ELR (cell line): ENCODE measurements at regions not wholly inside any gene's neighbourhood (a gene's known extent, or its start where the extent isn't known, plus 50 kb on each side); places are given as distances from the start of the nearest gene placed in this dataset.
A peak's percentile ranks its signal among the peaks of the same experiment; 100 is the strongest.

Source experiments
- DNase-seq: peaks from one replicate; pipeline ENCODE4 v3.0.0-alpha.2; 2015; ENCODE audit warnings: low read depth

DNA sequence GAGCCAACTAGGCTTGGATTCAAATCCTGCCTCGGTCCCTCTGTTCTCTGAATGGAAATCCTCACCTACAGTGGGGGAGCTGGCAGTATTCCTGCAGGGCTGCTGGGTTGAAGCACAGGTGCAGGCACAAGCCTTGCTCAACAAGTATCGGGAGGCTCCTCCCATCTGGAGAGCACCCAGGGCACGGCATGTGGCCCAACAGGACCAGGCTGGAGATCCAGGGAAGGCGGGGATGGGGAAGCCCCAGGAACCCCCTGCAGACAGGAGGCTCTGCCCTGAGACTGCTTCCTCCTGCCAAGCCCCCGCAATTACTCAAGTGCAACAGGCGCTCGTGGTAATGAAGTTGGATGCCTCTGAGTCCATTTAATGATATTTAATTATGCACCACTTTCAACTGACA, 128.0 kb upstream of the VSTM2B start:
- no peak for DNase-seq

DNA sequence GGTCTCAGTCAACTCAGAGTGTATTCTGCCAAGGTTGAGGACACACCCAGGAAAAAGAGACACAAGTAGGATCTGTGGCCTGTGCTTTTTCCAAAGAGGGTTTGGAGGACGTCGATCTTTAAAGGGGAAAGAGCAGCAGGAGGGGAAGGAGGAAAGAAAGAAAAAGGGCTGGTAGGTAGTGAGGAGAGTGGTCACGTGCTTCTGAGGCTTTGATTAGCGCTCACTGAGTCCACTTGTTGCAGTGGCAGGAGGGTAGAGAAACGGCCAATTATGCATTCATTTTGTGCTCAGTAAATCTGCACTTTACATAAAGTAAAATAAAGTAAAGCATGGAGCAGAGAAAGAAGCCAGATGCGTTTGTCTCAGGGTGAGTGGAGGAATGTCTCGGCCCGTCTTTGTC, 126.0 kb upstream of the VSTM2B start:
- no peak for DNase-seq

DNA sequence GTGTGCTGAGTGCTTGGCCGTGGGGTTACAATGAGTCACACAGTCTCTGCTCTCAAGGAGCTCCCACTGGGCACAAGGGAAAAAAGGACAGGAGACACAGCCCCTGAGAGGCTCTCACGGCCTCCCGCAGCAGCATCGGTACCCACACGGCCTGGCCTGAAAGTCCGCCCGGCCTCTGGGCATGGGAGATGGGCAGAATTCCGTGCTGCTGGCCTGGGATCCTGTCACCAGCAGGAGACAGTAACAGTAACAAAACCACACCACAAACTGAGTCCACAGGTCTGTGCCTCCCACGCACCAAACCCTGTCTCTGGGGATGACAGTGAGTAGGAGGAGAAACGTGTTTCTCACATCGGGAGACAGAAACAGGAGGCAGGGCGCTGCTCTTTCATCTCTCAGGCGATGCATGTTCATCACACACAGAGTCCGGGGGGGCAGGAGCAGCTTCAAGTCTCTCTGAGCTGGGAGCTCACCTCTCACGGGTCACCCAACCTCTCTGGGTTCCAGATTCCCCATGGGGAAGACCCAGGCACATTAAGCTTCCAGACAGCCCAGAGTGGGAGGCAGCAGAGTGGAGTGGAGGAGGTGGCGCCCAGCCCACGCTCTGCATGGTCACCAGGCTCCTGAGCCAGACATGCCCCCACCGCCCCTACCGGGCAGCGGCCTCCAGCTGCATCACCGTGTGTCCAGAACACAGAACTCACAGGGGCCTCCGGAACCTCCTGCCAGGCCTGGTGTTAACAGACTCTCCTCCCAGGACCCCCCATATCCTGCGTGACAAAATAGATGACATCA, 124.7 kb upstream of the VSTM2B start:
- no peak for DNase-seq

DNA sequence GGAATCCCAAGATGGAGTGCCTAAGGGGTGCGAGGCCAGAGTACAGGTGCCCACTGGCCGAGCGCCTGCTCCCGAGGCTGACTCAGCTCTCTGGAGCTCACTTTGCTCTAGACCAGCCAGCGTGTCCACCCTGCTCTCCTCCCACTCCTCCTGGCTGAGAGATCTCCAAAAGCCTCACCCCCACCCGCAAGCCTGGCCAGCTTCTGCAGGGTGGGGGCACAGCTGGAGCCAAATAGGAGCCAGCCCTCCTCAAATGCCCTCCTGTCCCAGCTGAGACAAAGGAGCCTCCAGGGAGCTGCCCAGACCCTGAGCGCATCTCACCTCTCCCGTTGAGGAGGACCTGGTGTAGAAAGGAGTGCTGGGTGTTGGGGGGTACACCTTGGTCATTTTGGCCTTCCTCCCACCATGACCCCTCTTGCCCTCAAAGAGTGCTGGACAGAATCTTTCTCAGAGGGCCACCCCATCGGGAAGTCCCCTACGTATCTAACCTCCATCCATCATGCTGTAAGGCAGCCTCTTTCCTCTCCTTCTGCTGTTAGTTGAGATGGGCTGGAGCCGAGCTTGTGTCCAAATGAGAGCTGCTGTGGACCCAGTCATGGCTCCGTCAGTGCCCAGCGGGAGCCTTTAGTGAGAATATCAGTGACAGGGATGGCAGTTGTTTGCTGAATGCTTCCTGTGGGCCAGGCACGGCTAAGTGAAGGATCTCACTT, 123.9 kb upstream of the VSTM2B start:
- no peak for DNase-seq

DNA sequence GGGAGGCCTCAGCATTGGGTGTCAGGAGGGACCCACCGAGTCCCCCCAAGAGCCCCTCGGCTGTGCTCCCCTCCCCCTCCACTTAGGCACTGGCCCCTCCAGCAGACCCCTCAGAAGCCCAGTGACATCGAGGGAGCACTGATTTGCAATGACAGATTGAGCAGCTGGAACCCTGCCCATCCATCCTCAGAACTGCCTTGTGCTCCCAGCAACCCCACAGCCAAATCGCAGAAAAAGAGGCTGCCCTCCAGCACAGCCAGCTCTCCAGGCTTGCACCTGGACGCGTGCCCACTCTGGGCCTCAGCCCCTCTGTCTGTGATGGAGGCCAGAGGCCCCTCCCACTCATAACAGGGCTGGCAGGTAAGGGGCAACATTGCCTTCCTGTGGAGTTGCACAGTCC, 123.2 kb upstream of the VSTM2B start:
- no peak for DNase-seq

DNA sequence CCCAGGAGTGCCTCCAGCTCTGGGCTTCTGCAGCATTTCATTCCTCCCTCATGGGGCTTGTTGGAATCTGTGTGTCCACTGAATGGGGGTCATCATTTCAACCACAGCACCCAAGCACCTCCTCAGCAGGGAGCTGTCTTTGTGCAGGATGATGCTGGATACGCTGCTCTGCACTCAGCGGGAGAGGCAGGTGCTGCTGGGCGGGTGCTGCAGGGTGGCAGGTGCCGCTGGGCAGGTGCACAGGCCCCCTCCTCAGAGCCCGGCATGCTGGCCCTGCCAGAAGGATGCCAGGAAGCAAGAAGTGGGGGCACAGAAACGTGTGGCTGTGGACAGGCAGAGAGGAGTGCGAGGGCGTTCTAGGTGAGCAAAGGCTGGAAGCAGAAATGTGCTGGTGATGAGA, 121.8 kb upstream of the VSTM2B start:
- no peak for DNase-seq

DNA sequence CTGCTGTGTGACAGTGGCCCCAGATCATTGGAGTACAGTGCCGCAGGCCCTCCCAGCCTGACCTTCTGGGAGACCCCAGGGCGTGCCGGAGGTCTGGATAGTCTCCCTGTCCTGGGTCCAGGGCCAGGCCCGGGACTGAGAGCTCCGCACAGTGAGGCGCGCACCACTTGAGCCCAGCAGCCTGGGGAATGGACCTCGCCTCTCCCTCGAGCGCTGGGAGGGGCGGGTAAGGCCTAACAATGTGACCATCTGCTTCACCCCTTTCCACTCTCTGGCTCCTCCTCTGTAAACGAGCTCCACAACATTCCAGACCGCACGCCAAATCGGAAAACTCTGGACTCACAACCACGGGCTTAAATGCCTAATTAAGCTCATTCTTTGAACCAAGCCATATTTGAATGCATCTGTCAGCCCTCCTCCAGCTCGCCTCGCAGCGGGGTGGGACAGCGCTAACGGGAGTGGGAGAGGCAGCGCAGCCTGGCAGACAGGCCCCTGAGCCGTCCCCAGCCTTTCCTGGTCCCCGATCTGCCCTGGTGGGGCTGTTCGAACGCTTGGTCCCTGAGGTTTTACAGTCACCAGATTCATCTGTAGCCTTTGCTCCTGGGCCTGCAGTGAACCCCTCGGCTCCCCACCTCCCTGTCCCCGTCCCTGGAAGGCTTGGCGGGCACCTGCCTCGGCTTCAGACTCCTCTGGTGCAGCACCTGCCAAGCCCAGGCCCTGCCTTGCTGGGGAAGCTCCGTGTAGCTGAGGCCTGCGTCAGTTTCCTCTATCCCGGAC, 120.7 kb upstream of the VSTM2B start:
- DNase-seq, result no peak

DNA sequence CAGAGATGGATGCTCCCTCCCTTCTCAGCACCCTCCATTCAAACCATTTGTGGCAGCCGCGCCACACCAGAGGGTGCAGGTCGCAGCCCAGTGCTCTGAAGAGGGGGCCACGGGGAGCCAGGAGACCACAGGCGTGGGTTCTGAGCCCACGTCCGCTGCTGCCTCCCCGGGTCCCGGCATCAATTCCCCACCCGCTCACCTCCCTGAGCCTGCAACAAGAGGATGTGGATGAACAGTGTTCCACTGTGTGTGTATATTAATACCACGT, 120.1 kb upstream of the VSTM2B start:
- DNase-seq, result no peak

DNA sequence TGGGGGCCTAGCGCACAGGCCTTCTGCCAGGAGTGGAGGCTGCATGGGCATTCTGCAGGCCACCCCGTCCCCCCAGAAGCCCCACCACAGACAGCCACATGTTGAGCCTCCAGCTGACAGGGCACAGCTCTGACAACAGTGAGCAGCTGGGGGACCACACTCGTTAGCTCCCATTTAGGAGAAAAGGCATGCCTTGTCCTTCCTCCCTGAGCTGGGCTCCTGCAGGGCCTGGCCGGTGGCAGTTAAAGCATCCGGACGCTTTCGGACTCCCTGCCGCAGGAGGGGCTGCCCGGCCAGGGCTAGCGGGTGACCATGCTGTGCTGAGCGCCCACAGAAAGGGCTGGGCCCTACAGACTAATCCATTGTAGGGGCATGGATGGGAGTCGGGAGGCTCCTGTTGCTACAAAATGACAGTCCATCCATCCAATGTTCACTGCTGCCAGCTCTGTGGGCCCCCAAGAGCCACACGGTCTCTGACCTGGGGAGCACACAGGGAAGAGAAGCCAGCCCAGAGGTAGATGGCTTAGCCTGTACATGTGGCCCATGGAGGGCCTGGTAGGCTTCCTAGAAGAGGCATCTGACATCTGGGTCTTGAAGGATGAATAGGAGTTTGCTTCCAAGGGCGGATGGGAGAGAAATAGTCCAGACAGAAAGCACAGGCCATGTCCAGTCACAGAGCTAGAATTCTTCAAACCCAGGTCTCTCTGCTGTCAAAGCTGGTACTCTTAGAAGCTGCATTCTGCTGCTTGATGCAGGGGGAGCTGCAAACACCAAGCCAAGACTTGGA, 116.5 kb upstream of the VSTM2B start:
- no peak for DNase-seq

DNA sequence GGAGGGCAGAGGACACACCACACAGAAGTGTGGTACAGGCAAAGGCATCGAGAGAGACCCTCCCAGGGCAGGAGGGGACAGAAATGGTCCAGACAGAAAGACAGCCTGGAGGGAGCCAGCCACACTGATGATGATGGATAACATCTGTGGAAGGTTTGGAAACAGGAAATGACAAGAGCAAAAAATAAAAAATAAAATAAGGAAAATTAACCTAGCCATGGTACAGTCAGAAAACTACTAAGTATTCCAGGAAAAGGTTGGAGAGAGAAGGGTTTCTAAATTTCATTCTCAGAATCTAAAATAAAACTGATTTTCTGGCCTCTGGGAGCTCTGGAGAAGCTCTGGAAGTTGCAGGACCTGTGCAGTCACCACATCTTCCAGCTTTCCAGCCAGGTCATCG, 115.2 kb upstream of the VSTM2B start:
- DNase-seq, result no peak

DNA sequence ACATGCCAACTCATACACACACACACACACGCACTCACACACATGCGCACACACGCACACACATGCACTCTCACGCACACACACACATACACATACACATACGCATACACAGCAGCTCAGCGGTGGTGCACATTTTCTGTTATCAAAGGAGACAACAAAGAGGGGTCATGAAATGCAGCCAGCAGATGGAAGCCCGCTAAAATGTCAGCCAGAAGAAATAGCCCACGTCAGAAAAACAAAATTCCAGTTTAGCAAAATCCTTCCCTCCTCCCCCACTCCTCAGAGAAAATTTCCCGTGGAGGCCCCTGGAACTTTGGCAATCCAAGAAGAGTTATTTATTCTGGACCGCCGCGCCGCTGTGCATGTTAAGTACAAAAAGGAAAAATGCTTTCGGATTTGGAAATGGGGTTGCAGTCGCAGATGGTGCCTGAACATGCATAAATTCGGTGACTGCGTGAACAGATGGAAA, 114.6 kb upstream of the VSTM2B start:
- no peak for DNase-seq

DNA sequence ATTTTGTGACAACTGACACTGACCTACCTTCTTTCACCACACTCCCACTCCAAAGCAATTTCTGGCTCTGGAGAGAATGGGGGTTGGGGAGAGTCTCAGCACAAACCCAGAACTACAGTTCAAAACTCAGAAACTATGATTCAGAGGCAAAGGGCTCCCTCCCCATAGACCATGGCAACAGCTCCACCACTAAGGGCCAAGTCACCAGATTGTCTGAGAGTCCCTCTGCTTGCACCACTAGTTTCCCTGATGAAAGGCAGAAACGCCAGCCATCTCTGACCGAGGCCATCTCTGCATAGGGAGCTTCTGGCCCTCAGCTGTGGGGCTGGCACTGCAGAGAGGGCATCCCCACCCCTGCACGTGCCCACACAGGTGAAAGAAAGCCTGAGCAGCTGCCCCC, 112.4 kb upstream of the VSTM2B start:
- no peak for DNase-seq

DNA sequence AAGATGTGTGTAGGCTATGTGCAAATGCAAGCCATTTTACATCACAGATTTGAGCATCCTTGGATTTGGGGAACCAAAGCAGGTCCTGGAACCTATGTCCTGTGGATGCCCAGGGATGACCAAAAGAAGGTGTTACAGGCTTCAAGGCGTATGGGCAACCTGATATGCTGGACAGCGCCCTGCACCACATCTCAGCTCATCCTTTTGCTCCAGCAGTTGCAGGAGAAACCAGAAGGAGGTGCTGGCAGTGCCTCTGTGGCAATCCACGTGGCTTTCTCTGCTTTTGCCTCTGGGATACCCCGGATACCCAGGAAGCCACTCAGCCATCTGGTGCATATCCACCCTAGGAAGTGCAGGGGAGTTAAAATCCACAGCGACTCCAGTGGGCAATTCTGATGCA, 110.3 kb upstream of the VSTM2B start:
- DNase-seq, result no peak

DNA sequence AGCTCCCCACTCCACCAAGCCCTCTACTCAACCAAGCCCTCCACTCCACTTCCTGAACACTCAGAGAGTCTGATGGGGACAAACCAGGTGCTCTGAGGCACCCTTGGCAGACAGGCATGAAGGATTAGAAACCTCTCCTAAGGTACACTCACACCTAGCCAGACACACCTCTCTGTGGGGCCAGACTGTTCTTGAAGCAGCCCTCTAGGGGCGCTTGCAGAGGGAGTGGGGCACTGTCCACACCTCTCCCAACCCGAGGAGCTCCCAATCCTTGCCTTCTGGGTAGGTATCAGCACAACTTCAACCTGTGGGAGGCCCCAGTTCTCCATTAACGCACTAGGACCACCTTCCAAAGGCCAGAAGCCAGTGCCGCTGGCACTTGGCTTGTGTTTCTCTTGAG, 108.7 kb upstream of the VSTM2B start:
- DNase-seq, result no peak

DNA sequence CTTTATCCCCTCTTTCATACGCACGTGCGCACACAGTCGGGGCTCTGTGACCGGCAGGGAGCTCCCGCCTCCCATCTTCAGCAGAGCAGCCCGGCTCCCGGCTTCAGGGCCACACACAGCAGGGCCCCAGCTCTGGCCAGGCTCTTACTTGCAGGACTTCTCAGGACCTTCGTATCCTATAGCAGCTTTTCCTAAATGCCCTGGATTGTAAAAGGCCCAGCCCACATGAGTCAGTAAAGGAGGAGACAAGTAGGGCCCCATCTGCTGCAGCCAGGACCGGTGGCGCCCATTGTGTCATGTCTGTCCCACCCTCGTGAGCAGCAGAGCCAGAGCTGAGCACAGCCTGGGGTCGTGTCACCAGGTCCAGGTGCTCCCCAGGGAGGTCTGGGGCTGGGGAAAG, 107.6 kb upstream of the VSTM2B start:
- DNase-seq, result no peak

DNA sequence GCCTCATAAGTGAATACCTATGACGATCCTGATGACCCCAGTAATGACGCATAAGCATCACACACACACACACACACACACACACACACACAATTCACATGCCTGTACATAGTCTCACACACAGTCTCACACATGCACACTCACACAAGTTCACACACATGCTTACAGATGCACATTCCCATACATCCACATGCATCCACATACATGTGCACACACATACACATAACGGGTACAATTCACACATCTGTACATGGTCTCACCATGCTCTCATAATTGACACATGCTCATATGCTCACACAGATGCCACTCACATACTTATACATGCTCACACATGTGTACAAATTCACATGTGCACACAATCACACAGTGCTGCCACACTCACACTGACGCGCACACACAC, 105.7 kb upstream of the VSTM2B start:
- no peak for DNase-seq

DNA sequence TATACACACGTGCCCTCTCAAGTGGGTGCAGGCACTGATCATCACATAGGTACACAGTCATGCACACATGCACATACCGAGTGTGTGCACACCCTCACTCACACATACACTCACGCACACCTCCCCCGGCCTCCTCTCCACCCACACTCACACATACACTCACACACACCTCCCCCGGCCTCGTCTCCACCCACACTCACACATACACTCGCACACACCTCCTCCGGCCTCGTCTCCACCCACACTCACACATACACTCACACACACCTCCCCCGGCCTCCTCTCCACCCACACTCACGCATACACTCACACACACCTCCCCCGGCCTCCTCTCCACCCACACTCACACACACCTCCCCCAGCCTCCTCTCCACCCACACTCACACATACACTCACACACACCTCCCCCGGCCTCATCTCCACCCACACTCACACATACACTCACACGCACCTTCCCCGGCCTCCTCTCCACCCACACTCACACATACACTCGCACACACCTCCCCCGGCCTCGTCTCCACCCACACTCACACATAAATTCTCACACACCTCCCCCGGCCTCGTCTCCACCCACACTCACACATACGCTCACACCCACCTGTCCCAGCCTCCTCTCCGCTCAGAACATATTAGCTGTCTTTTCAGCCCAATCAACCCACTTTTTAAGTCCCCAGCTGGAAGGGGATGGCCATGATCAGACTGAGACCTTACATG, 105.2 kb upstream of the VSTM2B start:
- no peak for DNase-seq

DNA sequence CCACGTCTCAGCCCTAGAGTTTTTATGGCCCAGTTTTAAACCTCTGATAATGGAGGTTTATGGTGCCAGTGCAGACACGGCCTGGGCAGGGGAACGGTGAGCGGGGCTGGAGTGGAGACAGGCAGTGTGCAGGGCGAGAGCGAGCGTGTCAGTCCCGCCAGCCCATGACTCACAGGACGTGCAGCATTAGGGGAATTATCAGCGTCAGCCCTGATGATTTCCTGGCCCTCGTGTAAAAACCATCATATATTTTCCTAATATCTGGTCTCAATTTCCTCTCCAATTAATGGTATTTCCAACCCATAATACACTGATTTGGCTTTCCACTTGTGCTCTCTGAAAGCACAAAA, 104.6 kb upstream of the VSTM2B start:
- peak; percentile 17 for DNase-seq

DNA sequence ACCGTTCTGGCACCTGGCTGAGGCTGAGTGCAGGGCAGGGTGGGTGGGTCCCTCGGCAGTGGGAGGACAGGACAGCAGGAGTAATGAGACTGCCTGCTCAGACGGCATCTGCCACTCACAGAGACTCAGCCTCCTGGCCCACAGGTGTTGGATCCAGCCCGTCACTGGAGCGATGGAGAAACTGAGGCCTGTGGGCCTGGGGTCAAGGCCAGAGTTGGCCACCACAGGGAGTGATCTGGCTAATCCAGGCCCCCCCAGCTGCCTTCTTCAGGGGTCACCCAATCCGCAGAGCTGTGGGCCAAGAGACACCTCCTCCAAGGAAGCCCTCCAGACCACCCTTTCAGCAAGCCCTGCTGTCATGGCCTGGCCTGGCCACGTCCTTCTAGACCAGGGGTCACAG, 103.7 kb upstream of the VSTM2B start:
- no peak for DNase-seq

DNA sequence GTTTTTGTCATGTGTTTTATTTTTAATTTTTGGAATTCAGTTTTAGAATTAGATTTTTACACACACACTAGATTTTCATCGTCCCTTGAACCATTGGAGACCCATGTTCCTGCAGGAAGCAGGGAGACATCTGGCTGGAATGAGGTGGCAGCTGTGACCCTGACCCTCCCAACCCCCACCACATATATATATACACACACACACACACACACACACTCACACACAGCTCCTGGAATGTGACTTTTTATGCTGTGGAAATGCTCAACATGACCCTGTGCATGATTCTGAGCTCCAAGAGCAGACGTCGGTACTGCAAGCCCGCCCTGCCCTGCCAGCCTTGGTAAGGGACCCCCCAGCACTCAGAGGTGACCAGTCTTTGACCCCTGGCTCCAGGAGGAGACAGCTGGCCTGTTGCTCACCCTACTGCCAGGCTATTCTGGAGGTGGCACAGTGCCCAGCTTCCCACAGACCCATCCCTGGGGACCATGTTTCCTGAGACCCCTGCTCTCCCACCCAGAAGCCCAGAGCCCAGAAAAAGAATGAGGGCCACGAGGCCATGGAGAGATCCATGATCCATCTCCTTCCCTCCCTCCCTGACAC, 103.2 kb upstream of the VSTM2B start:
- no peak for DNase-seq

DNA sequence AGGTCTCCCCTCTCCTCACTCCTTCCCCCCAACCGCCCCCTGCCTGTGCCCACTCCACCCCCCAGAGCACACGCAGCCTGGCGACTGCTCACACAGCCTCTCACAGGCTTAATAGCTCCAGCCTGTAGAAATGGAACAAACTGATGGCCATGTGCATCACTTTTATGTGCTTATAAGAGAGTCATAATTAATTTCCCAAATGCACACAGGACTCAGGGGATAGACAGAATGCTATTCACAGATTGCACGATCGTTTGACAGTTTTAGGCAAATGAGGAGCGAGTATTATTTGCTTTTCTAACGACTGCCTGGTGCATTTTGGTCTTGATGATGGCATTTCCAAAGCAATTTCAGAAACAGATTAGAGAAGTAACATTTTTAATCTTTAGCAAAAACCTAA, 97.7 kb upstream of the VSTM2B start:
- DNase-seq, result no peak

DNA sequence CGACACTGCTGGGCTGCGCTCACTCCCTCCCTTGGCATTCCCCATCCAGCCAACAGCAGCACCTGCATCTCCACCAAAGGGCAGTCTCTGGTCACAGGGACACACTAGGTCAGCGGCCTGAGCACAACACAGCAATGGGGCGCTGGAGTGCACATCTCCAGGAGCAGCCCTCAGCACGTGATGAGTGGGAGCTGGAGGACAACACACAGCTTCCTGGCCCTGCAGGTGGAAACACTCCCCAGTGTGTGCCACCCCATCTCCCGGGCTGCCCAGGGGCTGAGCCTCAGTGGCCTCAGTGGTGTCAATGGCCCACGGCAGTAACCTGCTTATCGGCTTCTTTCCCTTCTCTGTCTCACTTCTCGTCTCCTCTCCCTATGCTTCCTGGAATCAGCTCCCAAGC, 96.8 kb upstream of the VSTM2B start:
- DNase-seq, result no peak
